Tibial nerve (tissue), 4 donors: ENCODE measurements at regions not wholly inside any gene's neighbourhood (a gene's known extent, or its start where the extent isn't known, plus 50 kb on each side); places are given as distances from the start of the nearest gene placed in this dataset.

Experiments
- DNase-seq, 2 donors: peaks; one replicate each; pipeline ENCODE4 v3.0.0-alpha.2; 2019; ENCODE audit warnings: low spot score in 2 of 2
- H3K27ac ChIP-seq, 4 donors: fragments of 200-600 bp; sonication (generic) in 3 of 4; one replicate each; pipeline ENCODE4 v1.5.1; 2017 to 2019; ENCODE audit warnings: mild to moderate bottlenecking in 1 of 4
- H3K27me3 ChIP-seq, 2 donors: fragments of 200-600 bp; sonication (generic) in 1 of 2; one replicate each; pipeline versions ENCODE4 v1.5.1 to v1.6.0; 2017 to 2019
- H3K36me3 ChIP-seq, 3 donors: fragments of 200-600 bp; sonication (generic); one replicate each; pipeline ENCODE4 v1.5.1; 2018 to 2019
- H3K4me1 ChIP-seq, 4 donors: fragments of 200-600 bp; sonication (generic) in 3 of 4; one replicate each; pipeline ENCODE4 v1.5.1; 2017 to 2019
- H3K4me3 ChIP-seq, 4 donors: fragments of 200-600 bp; sonication (generic) in 3 of 4; one replicate each; pipeline ENCODE4 v1.5.1; 2017 to 2019; ENCODE audit warnings: mild to moderate bottlenecking in 1 of 4, moderate library complexity in 1 of 4
- H3K9me3 ChIP-seq, 4 donors: fragments of 200-600 bp; sonication (generic) in 3 of 4; one replicate each; pipeline ENCODE4 v1.5.1; 2017 to 2019
- CTCF ChIP-seq, 5 experiments: fragments of 200-600 bp in 3 of 5; fragments of 450-650 bp in 2 of 5; sonication (generic) in 3 of 5; IDR thresholded peaks; one replicate each; pipeline ENCODE4 v1.5.1; 2016 to 2019; ENCODE audit warnings: antibody characterized with exemption in 5 of 5, mild to moderate bottlenecking in 3 of 5, moderate library complexity in 2 of 5
- EP300 ChIP-seq, 2 donors: sonication (generic); formaldehyde crosslinking; IDR thresholded peaks; one replicate each; pipeline ENCODE4 v1.6.1; 2017; ENCODE audit warnings: antibody characterized with exemption in 2 of 2, mild to moderate bottlenecking in 1 of 2
- POLR2A ChIP-seq, 2 donors: fragments of 450-650 bp; IDR thresholded peaks; one replicate each; pipeline ENCODE4 v1.6.1; 2017; ENCODE audit warnings: antibody characterized with exemption in 2 of 2, mild to moderate bottlenecking in 2 of 2, moderate library complexity in 2 of 2
- WGBS, 2 donors: methylation state at CpG; one replicate each; pipeline ENCODE4 v1.1.5; 2018; 5-methylcytosine and 5-hydroxymethylcytosine counted together

- no peak for DNase-seq
- H3K27me3 ChIP-seq = no peaks in the 10 kb centered on the region
- peaks cover 0 to 22% (median 7%) of the 10 kb centered on the region in 4 donors for H3K4me1 ChIP-seq
- no peak for TF ChIP-seq POLR2A (IDR thresholded peaks at IDR 0.05)
- TF ChIP-seq EP300 (IDR thresholded peaks at IDR 0.05) = no peak
- TF ChIP-seq CTCF (IDR thresholded peaks at IDR 0.05) = no peak
- no peaks in the 10 kb centered on the region for H3K9me3 ChIP-seq
- no peak overlapping the region for H3K27ac ChIP-seq
- no peaks in the 10 kb centered on the region for H3K36me3 ChIP-seq
- 96% methylated on average over 20 of the region's 20 CpGs for WGBS, 2 donors
- no peak overlapping the region for H3K4me3 ChIP-seq
These were observed 134.4 kb upstream of the ID2 start for GRCh38 chr2:8547284-8548064.

GRCh38 chr2:8548065-8548618 lies 133.7 kb upstream of the ID2 start:
- 87 to 88% methylated on average over 8 to 9 of the region's 9 CpGs for WGBS, 2 donors
- H3K9me3 ChIP-seq = no peaks in the 10 kb centered on the region
- H3K36me3 ChIP-seq = no peaks in the 10 kb centered on the region
- H3K27ac ChIP-seq = no peak overlapping the region
- no peak overlapping the region for H3K4me3 ChIP-seq
- H3K4me1 ChIP-seq = peaks cover 0 to 17% (median 5%) of the 10 kb centered on the region in 4 donors
- no peak for DNase-seq
- TF ChIP-seq EP300 (IDR thresholded peaks at IDR 0.05) = no peak
- TF ChIP-seq POLR2A (IDR thresholded peaks at IDR 0.05) = no peak
- TF ChIP-seq CTCF (IDR thresholded peaks at IDR 0.05) = no peak
- H3K27me3 ChIP-seq = no peaks in the 10 kb centered on the region

GRCh38 chr2:8548619-8549150 lies 133.2 kb upstream of the ID2 start:
- H3K9me3 ChIP-seq = no peaks in the 10 kb centered on the region
- peaks cover 0 to 11% (median 4%) of the 10 kb centered on the region in 4 donors for H3K4me1 ChIP-seq
- no peak overlapping the region for H3K27ac ChIP-seq
- 94 to 95% methylated on average over 5 to 6 of the region's 6 CpGs for WGBS, 2 donors
- no peaks in the 10 kb centered on the region for H3K36me3 ChIP-seq
- no peak overlapping the region for H3K4me3 ChIP-seq
- DNase-seq = no peak
- no peaks in the 10 kb centered on the region for H3K27me3 ChIP-seq
- TF ChIP-seq EP300 (IDR thresholded peaks at IDR 0.05) = no peak
- TF ChIP-seq POLR2A (IDR thresholded peaks at IDR 0.05) = no peak
- TF ChIP-seq CTCF (IDR thresholded peaks at IDR 0.05) = no peak

GRCh38 chr2:8549273-8549922 lies 132.5 kb upstream of the ID2 start:
- no peak for TF ChIP-seq EP300 (IDR thresholded peaks at IDR 0.05)
- Histone ChIP-seq H3K36me3 (no peaks in the 10 kb centered on the region), H3K27ac (no peak overlapping the region), H3K4me3 (no peak overlapping the region), H3K27me3 (no peaks in the 10 kb centered on the region), H3K9me3 (no peaks in the 10 kb centered on the region), H3K4me1 (peaks cover 0 to 7% (median 2%) of the 10 kb centered on the region in 4 donors)
- DNase-seq = no peak
- 91 to 93% methylated on average over 11 of the region's 11 CpGs for WGBS, 2 donors

GRCh38 chr2:8549942-8550341 lies 131.9 kb upstream of the ID2 start:
- Histone ChIP-seq H3K4me3 (no peak overlapping the region), H3K4me1 (peaks cover 0 to 4% (median 0%) of the 10 kb centered on the region in 4 donors), H3K9me3 (no peaks in the 10 kb centered on the region), H3K27me3 (no peaks in the 10 kb centered on the region), H3K27ac (no peak overlapping the region), H3K36me3 (no peaks in the 10 kb centered on the region)
- TF ChIP-seq CTCF (IDR thresholded peaks at IDR 0.05) = no peak
- TF ChIP-seq EP300 (IDR thresholded peaks at IDR 0.05) = no peak
- TF ChIP-seq POLR2A (IDR thresholded peaks at IDR 0.05) = no peak
- no peak for DNase-seq
- WGBS, 2 donors = 96 to 97% methylated on average over 4 of the region's 4 CpGs
